ENCODE measurements at regions not wholly inside any gene's neighbourhood (a gene's known extent, or its start where the extent isn't known, plus 50 kb on each side); places are given as distances from the start of the nearest gene placed in this dataset.

GRCh38 chr2:70368545-70368944 lies 66.7 kb upstream of the FAM136A start:
- Histone ChIP-seq H3K27ac (ENCODE audit: poor library complexity, severe bottlenecking) (peak overlapping the region; percentile 14), H3K4me1 (ENCODE audit: insufficient read depth, poor library complexity, severe bottlenecking) (peaks cover 20% of the 10 kb centered on the region), H3K27me3 (ENCODE audit: insufficient read depth, poor library complexity, severe bottlenecking) (no peaks in the 10 kb centered on the region), H3K36me3 (ENCODE audit: low read depth) (no peaks in the 10 kb centered on the region), H3K9me3 (ENCODE audit: severe bottlenecking) (peaks cover 5% of the 10 kb centered on the region), H3K4me3 (ENCODE audit: severe bottlenecking) (no peak overlapping the region)
- ATAC-seq (ENCODE audit: low read depth), result no peak
- DNase-seq (ENCODE audit: low spot score), result no peak
- TF ChIP-seq CTCF (IDR thresholded peaks at IDR 0.05; ENCODE audit: poor library complexity, severe bottlenecking), result no peak

- ATAC-seq (ENCODE audit: low read depth), result 0 out of 3 replicates have a peak, but pooled peaks have one; percentile 42
- no peaks in the 10 kb centered on the region for H3K36me3 ChIP-seq (ENCODE audit: low read depth)
- H3K9me3 ChIP-seq (ENCODE audit: severe bottlenecking), result peaks cover 4% of the 10 kb centered on the region
- no peak overlapping the region for H3K4me3 ChIP-seq (ENCODE audit: severe bottlenecking)
- peaks cover 20% of the 10 kb centered on the region for H3K4me1 ChIP-seq (ENCODE audit: insufficient read depth, poor library complexity, severe bottlenecking)
- no peaks in the 10 kb centered on the region for H3K27me3 ChIP-seq (ENCODE audit: insufficient read depth, poor library complexity, severe bottlenecking)
- no peak for DNase-seq (ENCODE audit: low spot score)
- peak overlapping the region; percentile 14 for H3K27ac ChIP-seq (ENCODE audit: poor library complexity, severe bottlenecking)
- no peak for TF ChIP-seq CTCF (IDR thresholded peaks at IDR 0.05; ENCODE audit: poor library complexity, severe bottlenecking)
Observed at GRCh38 chr2:70367722-70368323, 66.0 kb upstream of the FAM136A start.

DNA sequence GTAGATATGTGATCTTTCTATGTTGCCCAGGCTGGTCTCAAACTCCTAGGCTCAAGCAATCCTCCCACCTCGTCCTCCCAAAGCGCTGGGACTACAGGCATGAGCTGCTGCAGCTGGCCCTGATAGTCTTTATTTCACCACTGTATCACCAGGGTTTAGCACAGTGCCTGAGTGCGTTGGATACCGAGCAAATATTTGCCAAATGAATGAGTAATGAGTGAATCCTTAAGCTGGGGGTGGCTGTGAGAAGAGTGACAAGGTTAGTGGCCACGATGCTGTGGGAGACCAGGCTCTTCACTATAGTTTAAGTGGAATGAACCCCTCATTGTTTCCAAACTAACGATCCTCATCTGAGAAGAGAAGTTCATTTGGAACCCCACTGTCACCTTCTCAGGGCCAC lies 60.8 kb upstream of the FAM136A start:
- no peaks in the 10 kb centered on the region for H3K36me3 ChIP-seq (ENCODE audit: low read depth)
- TF ChIP-seq CTCF (IDR thresholded peaks at IDR 0.05; ENCODE audit: poor library complexity, severe bottlenecking), result no peak
- peaks cover 19% of the 10 kb centered on the region for H3K4me1 ChIP-seq (ENCODE audit: insufficient read depth, poor library complexity, severe bottlenecking)
- H3K27ac ChIP-seq (ENCODE audit: poor library complexity, severe bottlenecking), result peak overlapping the region; percentile 2
- H3K9me3 ChIP-seq (ENCODE audit: severe bottlenecking), result no peaks in the 10 kb centered on the region
- peak; percentile 54 for ATAC-seq (ENCODE audit: low read depth)
- DNase-seq (ENCODE audit: low spot score), result no peak
- H3K4me3 ChIP-seq (ENCODE audit: severe bottlenecking), result no peak overlapping the region
- no peaks in the 10 kb centered on the region for H3K27me3 ChIP-seq (ENCODE audit: insufficient read depth, poor library complexity, severe bottlenecking)

GRCh38 chr2:70360661-70361270 lies 58.9 kb upstream of the FAM136A start:
- no peaks in the 10 kb centered on the region for H3K9me3 ChIP-seq (ENCODE audit: severe bottlenecking)
- no peaks in the 10 kb centered on the region for H3K36me3 ChIP-seq (ENCODE audit: low read depth)
- TF ChIP-seq CTCF (IDR thresholded peaks at IDR 0.05; ENCODE audit: poor library complexity, severe bottlenecking), result no peak
- DNase-seq (ENCODE audit: low spot score), result no peak
- H3K4me3 ChIP-seq (ENCODE audit: severe bottlenecking), result no peak overlapping the region
- H3K4me1 ChIP-seq (ENCODE audit: insufficient read depth, poor library complexity, severe bottlenecking), result peaks cover 22% of the 10 kb centered on the region
- ATAC-seq (ENCODE audit: low read depth), result peak; percentile 90
- H3K27ac ChIP-seq (ENCODE audit: poor library complexity, severe bottlenecking), result peak overlapping the region; percentile 63
- no peaks in the 10 kb centered on the region for H3K27me3 ChIP-seq (ENCODE audit: insufficient read depth, poor library complexity, severe bottlenecking)

- H3K4me1 ChIP-seq (ENCODE audit: insufficient read depth, poor library complexity, severe bottlenecking), result peaks cover 35% of the 10 kb centered on the region
Observed at GRCh38 chr2:70357684-70358071, 55.8 kb upstream of the FAM136A start.

More at GRCh38 chr2:70357684-70358071, 55.8 kb upstream of the FAM136A start:
- no peak overlapping the region for H3K4me3 ChIP-seq (ENCODE audit: severe bottlenecking)
- no peaks in the 10 kb centered on the region for H3K9me3 ChIP-seq (ENCODE audit: severe bottlenecking)
- no peak for TF ChIP-seq CTCF (IDR thresholded peaks at IDR 0.05; ENCODE audit: poor library complexity, severe bottlenecking)
- DNase-seq (ENCODE audit: low spot score), result no peak
- H3K27ac ChIP-seq (ENCODE audit: poor library complexity, severe bottlenecking), result peak overlapping the region; percentile 22
- H3K36me3 ChIP-seq (ENCODE audit: low read depth), result no peaks in the 10 kb centered on the region
- H3K27me3 ChIP-seq (ENCODE audit: insufficient read depth, poor library complexity, severe bottlenecking), result no peaks in the 10 kb centered on the region
- no peak for ATAC-seq (ENCODE audit: low read depth)

Data from RWPE2 (cell line).